Testis (tissue), 2 donors: ENCODE measurements at regions not wholly inside any gene's neighbourhood (a gene's known extent, or its start where the extent isn't known, plus 50 kb on each side); places are given as distances from the start of the nearest gene placed in this dataset.

Source experiments
- POLR2A ChIP-seq: fragments of 450-650 bp; IDR thresholded peaks from one replicate; pipeline ENCODE4 v1.6.1; 2017; ENCODE audit warnings: antibody characterized with exemption, mild to moderate bottlenecking, moderate library complexity
- TF ChIP-seq, protein P1 (sequence below), 3 experiments: fragments of 450-650 bp in 2 of 3; fragments of 200-600 bp in 1 of 3; sonication (generic) in 1 of 3; IDR thresholded peaks; one replicate each; pipeline ENCODE4 v1.5.1; 2016 to 2019; ENCODE audit warnings: antibody characterized with exemption in 3 of 3, mild to moderate bottlenecking in 2 of 3, moderate library complexity in 1 of 3

DNA sequence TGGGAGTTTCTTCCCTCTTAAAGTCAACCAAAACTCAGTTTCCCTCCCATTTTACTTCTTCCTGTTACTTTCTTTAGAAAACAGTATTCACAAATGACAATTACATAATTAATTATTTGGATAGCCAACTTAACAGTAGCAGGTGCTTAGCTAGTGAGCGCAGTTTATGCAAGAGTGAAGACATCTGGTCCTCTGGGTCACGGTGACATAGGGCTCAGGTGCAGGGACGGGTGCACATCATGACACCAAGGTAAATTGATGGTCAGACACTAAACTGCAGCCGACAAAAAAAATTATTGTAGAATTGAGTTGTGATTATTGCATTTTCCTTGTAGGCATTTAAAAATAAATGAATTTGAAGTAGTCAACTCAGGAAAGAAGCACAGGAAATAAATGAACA is 142.0 kb upstream of the KCTD3 start:
- TF ChIP-seq POLR2A, result no peak
- TF ChIP-seq, protein P1, sequence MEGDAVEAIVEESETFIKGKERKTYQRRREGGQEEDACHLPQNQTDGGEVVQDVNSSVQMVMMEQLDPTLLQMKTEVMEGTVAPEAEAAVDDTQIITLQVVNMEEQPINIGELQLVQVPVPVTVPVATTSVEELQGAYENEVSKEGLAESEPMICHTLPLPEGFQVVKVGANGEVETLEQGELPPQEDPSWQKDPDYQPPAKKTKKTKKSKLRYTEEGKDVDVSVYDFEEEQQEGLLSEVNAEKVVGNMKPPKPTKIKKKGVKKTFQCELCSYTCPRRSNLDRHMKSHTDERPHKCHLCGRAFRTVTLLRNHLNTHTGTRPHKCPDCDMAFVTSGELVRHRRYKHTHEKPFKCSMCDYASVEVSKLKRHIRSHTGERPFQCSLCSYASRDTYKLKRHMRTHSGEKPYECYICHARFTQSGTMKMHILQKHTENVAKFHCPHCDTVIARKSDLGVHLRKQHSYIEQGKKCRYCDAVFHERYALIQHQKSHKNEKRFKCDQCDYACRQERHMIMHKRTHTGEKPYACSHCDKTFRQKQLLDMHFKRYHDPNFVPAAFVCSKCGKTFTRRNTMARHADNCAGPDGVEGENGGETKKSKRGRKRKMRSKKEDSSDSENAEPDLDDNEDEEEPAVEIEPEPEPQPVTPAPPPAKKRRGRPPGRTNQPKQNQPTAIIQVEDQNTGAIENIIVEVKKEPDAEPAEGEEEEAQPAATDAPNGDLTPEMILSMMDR (IDR thresholded peaks at IDR 0.05), result no peak
